ENCODE measurements at regions not wholly inside any gene's neighbourhood (a gene's known extent, or its start where the extent isn't known, plus 50 kb on each side); places are given as distances from the start of the nearest gene placed in this dataset.

DNA sequence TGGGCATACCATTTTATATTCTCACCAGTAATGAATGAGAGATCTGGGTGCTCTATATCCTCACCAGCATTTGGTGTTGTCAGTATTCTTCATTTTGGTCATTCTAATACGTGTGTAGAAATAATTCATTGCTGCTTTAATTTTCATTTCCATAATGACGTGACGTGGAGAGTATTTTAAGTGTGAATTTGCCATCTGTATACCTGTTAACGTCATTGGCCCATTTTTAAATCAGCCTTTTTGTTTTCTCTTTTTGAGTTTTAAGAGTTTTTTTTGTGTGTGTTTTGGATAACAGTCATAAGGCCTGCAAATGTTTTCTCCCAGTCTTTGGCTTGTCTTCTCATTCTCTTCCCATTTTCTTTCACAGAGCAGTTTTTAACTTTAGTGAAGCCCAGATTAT lies 74.4 kb upstream of the SYT1 start:
- no peak for TF ChIP-seq CTCF (conservative IDR thresholded peaks at IDR 0.05; ENCODE audit: control insufficient read depth, insufficient read depth, low read depth, low read length)
- no peak for DNase-seq (ENCODE audit: low read depth)
- H3K4me3 ChIP-seq (ENCODE audit: control insufficient read depth, low read depth, low read length): no peak overlapping the region

DNA sequence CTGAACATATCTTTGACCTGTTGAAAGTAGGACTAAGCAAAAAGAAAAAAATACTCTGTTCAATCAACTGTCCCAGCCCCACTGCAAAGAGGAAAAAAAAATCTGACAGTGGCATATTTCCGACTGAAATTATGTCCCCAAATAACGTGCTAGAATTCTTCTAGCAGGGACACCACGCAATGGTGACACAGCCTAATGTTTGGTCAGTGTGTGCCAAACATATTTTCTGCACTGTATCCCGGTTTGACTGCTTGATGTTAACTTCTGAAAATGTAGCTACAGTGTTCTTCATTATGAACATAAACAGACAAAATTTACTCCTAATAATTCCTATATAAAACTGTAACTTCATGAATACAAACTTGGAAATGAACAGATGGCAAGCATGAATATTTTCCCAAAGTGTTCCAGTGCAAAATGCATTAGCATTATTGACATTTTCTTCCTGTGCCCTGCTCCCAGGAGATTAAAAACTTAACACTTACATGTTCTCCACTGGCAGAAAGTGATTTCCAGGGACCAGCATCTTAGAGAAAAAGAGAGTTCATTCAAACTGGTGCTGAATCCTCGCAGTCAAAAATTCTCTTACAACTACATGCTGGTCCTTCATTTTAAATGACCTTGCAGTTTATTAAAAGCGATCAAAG lies 72.4 kb upstream of the SYT1 start:
- no peak for TF ChIP-seq CTCF (conservative IDR thresholded peaks at IDR 0.05; ENCODE audit: control insufficient read depth, insufficient read depth, low read depth, low read length)
- H3K4me3 ChIP-seq (ENCODE audit: control insufficient read depth, low read depth, low read length): no peak overlapping the region
- no peak for DNase-seq (ENCODE audit: low read depth)

DNA sequence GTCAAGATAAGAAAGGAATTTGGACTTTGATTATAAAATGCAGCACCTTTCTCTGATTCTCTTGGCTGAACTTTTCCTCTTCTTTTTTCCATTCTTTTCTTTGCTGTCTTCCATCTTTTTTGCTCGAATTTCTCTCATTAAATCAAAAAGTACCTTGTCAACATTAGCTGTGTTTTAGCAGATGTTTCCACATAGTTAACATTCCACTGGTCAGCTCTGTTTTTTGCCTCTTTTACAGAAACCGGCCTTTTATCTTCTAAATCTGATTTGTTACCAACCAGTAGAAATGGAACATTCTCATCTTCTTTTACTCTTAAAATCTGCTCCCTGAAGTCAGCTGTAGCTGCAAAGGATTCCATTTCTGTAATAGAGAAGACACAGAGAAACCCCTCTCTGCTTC lies 71.1 kb upstream of the SYT1 start:
- H3K4me3 ChIP-seq (ENCODE audit: control insufficient read depth, low read depth, low read length): no peak overlapping the region
- TF ChIP-seq CTCF (conservative IDR thresholded peaks at IDR 0.05; ENCODE audit: control insufficient read depth, insufficient read depth, low read depth, low read length): no peak
- DNase-seq (ENCODE audit: low read depth): no peak

DNA sequence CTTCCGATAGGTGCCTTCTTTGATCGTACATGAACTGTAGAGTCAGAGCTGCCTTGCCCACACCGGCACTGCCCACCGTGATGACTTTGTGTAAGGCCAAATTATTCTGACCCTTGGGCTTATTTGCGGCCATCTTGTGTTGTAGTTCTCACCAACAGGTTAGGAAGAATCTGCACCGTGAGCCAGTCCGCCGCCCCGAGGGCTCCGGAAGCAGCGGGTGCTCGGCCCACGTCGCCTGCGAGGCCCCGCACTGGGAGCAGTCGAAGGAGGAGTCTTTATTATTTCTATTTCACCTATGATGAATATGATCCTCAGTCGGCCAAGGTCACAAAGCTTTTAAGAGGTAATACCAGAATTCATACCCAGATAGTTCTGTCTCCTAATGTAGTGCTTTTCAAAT lies 70.6 kb upstream of the SYT1 start:
- DNase-seq (ENCODE audit: low read depth): no peak
- H3K4me3 ChIP-seq (ENCODE audit: control insufficient read depth, low read depth, low read length): no peak overlapping the region
- TF ChIP-seq CTCF (conservative IDR thresholded peaks at IDR 0.05; ENCODE audit: control insufficient read depth, insufficient read depth, low read depth, low read length): no peak

DNA sequence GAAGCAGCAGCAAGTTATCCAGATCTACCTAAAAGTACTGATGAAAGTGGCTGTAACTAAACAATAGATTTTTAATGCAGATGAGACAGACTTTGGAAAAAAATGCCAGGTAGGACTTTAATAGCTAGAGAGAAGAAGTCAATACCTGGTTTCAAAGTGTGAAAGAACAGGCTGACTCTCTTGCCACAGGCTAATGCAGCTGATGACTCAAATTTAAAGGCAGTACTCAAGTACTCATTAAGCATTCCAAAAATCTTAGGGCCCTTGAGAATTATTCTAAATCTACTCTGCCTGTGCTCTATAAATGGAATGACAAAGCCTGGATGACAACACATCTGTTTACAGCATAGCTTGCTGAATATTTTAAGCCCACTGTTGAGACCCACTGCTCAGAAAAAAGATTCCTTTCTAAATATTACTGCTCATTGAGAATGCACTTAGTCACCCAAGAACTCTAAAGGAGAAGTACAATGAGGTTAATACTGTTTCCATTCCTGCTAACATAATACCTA lies 68.6 kb upstream of the SYT1 start:
- TF ChIP-seq CTCF (conservative IDR thresholded peaks at IDR 0.05; ENCODE audit: control insufficient read depth, insufficient read depth, low read depth, low read length): no peak
- no peak for DNase-seq (ENCODE audit: low read depth)
- H3K4me3 ChIP-seq (ENCODE audit: control insufficient read depth, low read depth, low read length): no peak overlapping the region

- peak; percentile 71 for DNase-seq (ENCODE audit: low read depth)
- TF ChIP-seq CTCF (conservative IDR thresholded peaks at IDR 0.05; ENCODE audit: control insufficient read depth, insufficient read depth, low read depth, low read length): no peak
- H3K4me3 ChIP-seq (ENCODE audit: control insufficient read depth, low read depth, low read length): no peak overlapping the region
Measured at GRCh38 chr12:78797196-78797931, 67.2 kb upstream of the SYT1 start.
